Spleen (tissue), 7 donors: ENCODE measurements at regions not wholly inside any gene's neighbourhood (a gene's known extent, or its start where the extent isn't known, plus 50 kb on each side); places are given as distances from the start of the nearest gene placed in this dataset.

Experiments used
- POLR2A ChIP-seq, 3 donors: fragments of 450-650 bp; IDR thresholded peaks; one replicate each; pipeline ENCODE4 v1.5.1; 2017; ENCODE audit warnings: antibody characterized with exemption in 3 of 3, mild to moderate bottlenecking in 1 of 3
- TF ChIP-seq, protein P1 (sequence below), 11 experiments: fragments of 200-600 bp in 7 of 11; fragments of 450-650 bp in 4 of 11; sonication (generic) in 4 of 11; IDR thresholded peaks in 8 of 11; conservative IDR thresholded peaks in 3 of 11; 1 replicate in 7 of 11; 2 replicates in 4 of 11; pipeline versions ENCODE4 v1.4.0 to v1.8.0; 2016 to 2021; ENCODE audit warnings: antibody characterized with exemption in 11 of 11, inconsistent platforms in 4 of 11, mild to moderate bottlenecking in 1 of 11
- donor health status: DM: no; HTN: no; CAD: no; lungs with moderate emphysema.
- donor health status: DM: no; HTN: no; CAD: no.
- donor health status: DM: no; HTN: no; CAD: no.

DNA sequence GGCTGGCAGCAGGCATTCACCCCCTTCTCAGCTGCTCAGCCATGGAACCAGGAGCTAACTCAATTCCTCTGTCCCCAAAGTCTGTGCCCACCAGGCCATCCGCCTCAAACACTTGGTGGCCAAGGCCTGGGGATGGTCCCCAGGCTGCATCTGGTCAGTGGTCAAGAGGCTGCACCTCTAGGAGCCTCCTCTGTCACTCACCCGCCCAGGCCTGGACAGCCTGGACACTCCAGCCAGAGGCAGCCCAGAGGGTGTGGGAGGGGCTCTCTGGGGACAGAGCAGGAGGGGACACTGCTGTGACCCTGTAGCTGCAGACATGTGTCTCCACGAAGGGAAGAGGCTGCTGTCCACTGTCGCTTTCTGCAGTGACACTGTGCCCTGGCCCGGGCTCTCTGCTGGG is 416.6 kb upstream of the SULF2 start:
- no peak for TF ChIP-seq POLR2A (IDR thresholded peaks at IDR 0.05)
- TF ChIP-seq, protein P1, sequence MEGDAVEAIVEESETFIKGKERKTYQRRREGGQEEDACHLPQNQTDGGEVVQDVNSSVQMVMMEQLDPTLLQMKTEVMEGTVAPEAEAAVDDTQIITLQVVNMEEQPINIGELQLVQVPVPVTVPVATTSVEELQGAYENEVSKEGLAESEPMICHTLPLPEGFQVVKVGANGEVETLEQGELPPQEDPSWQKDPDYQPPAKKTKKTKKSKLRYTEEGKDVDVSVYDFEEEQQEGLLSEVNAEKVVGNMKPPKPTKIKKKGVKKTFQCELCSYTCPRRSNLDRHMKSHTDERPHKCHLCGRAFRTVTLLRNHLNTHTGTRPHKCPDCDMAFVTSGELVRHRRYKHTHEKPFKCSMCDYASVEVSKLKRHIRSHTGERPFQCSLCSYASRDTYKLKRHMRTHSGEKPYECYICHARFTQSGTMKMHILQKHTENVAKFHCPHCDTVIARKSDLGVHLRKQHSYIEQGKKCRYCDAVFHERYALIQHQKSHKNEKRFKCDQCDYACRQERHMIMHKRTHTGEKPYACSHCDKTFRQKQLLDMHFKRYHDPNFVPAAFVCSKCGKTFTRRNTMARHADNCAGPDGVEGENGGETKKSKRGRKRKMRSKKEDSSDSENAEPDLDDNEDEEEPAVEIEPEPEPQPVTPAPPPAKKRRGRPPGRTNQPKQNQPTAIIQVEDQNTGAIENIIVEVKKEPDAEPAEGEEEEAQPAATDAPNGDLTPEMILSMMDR (IDR thresholded peaks at IDR 0.05 in 8 of 11, conservative IDR thresholded peaks at IDR 0.05 in 3 of 11), result no peak
